Heart left ventricle (tissue), 13 donors: ENCODE measurements at regions not wholly inside any gene's neighbourhood (a gene's known extent, or its start where the extent isn't known, plus 50 kb on each side); places are given as distances from the start of the nearest gene placed in this dataset.

Experiments used
- CTCF ChIP-seq, 12 donors: fragments of 200-600 bp; sonication (generic) in 4 of 12; IDR thresholded peaks; one replicate each; pipeline versions ENCODE4 v1.5.0 to v1.8.0; 2018 to 2022; ENCODE audit warnings: antibody characterized with exemption in 12 of 12, mild to moderate bottlenecking in 5 of 12
- POLR2A ChIP-seq, 2 donors: fragments of 450-650 bp; IDR thresholded peaks; one replicate each; pipeline ENCODE4 v1.6.1; 2017; ENCODE audit warnings: antibody characterized with exemption in 2 of 2, mild to moderate bottlenecking in 2 of 2, moderate library complexity in 2 of 2
- donor health status: ischemic (EF 13 %, LVEDD 7.1; RV severe dilation, severe dysfunction).
- donor health status: DM: no; HTN: yes; CAD: no.
- donor health status: DM: no; HTN: no; CAD: no.
- donor health status: ischemic (EF 25% LVEDD 6.9; RV normal size, moderate dysfunction).
- donor health status: ischemic (EF 25% LVEDD 5.7; RV mildly dilated, moderate dysfunction).
- donor health status: ischemic (EF 35%, LVEDD 5.7; RV mildly dilated, moderate dysfunction).
- donor health status: nonischemic (EF 11% LVEDD 7.7; RV severe dilation, severe dysfunction).
- donor health status: DM: yes; HTN: yes; CAD: no.
- donor health status: PGD.
- donor health status: ischemic (EF 29% LVEDD 5.4; RV normal size, mild dysfunction).
- donor health status: nonischemic (EF 23%, LVEDD 6.1; RV moderate dilation, normal function).

GRCh38 chr2:105600037-105600442 lies 144.7 kb upstream of the NCK2 start:
- TF ChIP-seq CTCF (IDR thresholded peaks at IDR 0.05): no peak
- TF ChIP-seq POLR2A (IDR thresholded peaks at IDR 0.05): no peak
